ENCODE measurements at regions not wholly inside any gene's neighbourhood (a gene's known extent, or its start where the extent isn't known, plus 50 kb on each side); places are given as distances from the start of the nearest gene placed in this dataset.
"Not testable (repeated sequence)": the region's sequence is repeated elsewhere in the genome, so short reads cannot be mapped to it uniquely, and the experiment has no call there.

DNA sequence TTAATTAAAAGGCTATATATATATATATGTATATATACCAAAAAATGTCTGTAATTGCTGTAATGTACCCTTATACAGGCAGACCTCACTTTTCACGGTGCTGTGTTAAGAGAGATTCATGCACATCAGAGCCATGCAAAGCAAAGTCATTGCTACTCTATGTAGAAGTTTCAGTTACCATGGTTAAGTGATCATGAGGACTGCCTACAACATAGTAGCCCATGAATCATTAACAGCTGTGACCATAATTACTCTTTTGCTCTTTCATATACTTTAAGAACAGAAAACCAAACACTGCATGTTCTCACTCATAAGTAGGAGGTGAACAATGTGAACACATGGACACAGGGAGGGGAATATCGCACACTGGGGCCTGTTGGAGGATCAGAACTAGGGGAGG, 225.3 kb upstream of the EPHA3 start:
- DNase-seq (no peak), ATAC-seq (no peak)
- Histone ChIP-seq H3K4me1 (no peaks in the 10 kb centered on the region), H3K27me3 (no peaks in the 10 kb centered on the region), H3K9me3 (peaks cover 0 to 5% (median 0%) of the 10 kb centered on the region in 11 donors), H3K36me3 (no peaks in the 10 kb centered on the region), H3K4me3 (no peak overlapping the region), H3K27ac (no peak overlapping the region)
- TF ChIP-seq, protein P1, sequence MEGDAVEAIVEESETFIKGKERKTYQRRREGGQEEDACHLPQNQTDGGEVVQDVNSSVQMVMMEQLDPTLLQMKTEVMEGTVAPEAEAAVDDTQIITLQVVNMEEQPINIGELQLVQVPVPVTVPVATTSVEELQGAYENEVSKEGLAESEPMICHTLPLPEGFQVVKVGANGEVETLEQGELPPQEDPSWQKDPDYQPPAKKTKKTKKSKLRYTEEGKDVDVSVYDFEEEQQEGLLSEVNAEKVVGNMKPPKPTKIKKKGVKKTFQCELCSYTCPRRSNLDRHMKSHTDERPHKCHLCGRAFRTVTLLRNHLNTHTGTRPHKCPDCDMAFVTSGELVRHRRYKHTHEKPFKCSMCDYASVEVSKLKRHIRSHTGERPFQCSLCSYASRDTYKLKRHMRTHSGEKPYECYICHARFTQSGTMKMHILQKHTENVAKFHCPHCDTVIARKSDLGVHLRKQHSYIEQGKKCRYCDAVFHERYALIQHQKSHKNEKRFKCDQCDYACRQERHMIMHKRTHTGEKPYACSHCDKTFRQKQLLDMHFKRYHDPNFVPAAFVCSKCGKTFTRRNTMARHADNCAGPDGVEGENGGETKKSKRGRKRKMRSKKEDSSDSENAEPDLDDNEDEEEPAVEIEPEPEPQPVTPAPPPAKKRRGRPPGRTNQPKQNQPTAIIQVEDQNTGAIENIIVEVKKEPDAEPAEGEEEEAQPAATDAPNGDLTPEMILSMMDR (IDR thresholded peaks at IDR 0.05), result no peak
- WGBS, 2 donors, result 91 to 94% methylated on average over 2 of the region's 2 CpGs
- intact Hi-C loops (cut with DNase I), result no loop called here

DNA sequence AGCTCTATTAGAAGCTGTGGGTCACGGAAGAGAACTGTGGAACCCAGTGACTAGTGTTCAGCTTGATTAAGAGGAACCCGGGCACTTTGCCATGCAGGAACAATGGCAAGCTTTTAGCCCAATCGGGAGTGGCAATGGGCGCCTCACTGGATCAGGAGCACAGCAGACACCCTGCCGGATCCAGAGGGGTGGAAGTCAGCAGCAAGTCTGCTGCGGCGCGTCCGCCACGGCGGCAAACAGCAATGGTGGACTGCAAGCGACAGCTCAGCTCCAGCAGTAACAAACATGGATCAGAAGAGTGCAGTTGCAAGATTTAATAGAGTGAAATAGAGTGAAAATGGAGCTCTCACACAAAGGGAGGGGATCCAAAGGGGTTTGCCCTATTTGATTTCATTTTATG, 220.8 kb upstream of the EPHA3 start:
- peaks cover 0 to 35% (median 7%) of the 10 kb centered on the region in 11 donors for H3K9me3 ChIP-seq
- DNase-seq; H3K27ac ChIP-seq; H3K27me3 ChIP-seq; H3K36me3 ChIP-seq; H3K4me3 ChIP-seq; H3K4me1 ChIP-seq; intact Hi-C loops (cut with DNase I); ATAC-seq: not testable (repeated sequence)
- 93 to 94% methylated on average over 12 of the region's 12 CpGs for WGBS, 2 donors

DNA sequence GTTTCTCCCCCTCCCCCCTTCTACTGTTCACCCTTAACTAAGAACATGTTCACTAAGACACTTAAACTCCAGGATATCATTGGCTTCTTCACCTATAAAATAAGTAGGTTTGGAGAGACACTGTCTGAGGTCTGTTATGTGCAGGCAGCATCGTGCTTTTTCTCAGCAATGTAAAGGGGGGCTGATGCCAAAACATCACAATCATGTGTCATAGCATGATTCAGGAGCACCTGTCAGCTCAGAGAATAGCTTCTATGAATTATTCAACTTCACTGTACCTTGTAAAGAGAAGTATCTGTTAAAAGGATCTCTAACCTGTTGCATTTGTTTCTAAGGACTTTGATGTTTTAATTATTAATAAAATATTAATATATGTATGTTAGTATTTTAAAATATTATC, 211.4 kb upstream of the EPHA3 start:
- H3K4me3 ChIP-seq, result no peak overlapping the region
- no peaks in the 10 kb centered on the region for H3K36me3 ChIP-seq
- no peaks in the 10 kb centered on the region for H3K4me1 ChIP-seq
- H3K27me3 ChIP-seq, result no peaks in the 10 kb centered on the region
- TF ChIP-seq, protein P1 (IDR thresholded peaks at IDR 0.05), result no peak
- intact Hi-C loops (cut with DNase I), result no loop called here
- H3K9me3 ChIP-seq, result no peaks in the 10 kb centered on the region
- no peak overlapping the region for H3K27ac ChIP-seq
- DNase-seq (no peak), ATAC-seq (no peak)
- WGBS, 2 donors, result 69 to 70% methylated on average over 1 of the region's 1 CpG

DNA sequence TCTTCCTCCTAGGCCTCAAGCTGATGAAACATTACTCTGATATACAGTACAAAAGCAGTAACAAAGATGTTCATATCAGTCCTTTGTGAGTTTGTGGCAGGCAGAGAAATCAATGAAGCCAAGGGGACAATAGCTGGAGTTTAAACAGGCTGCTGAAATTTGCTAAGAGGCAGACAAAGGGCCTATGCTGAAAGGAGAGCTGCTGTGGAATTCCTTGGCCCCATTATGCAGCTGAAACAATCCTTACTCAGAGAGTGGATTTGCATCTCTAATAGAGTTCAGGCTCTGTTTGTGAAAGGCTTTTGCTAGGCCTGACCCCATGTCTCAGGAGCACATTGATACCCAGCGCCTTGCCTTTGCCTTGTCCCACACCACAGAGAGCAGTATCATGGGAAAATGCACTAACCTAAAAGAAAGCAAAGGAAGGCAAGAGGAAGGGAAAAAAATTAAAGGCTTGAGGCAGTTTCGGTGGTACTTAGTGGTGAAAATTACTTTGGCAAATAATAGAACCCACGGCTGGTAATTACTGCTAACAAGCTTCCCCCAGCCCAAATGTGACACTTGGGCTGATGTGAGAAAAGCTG, 195.0 kb upstream of the EPHA3 start:
- Histone ChIP-seq H3K4me1 (no peaks in the 10 kb centered on the region), H3K27ac (no peak overlapping the region), H3K9me3 (no peaks in the 10 kb centered on the region), H3K27me3 (no peaks in the 10 kb centered on the region), H3K36me3 (no peaks in the 10 kb centered on the region), H3K4me3 (no peak overlapping the region)
- no peak for ATAC-seq
- 74 to 76% methylated on average over 3 of the region's 3 CpGs for WGBS, 2 donors
- intact Hi-C loops (cut with DNase I), result no loop called here
- TF ChIP-seq, protein P1 (IDR thresholded peaks at IDR 0.05), result no peak
- DNase-seq, result no peak

DNA sequence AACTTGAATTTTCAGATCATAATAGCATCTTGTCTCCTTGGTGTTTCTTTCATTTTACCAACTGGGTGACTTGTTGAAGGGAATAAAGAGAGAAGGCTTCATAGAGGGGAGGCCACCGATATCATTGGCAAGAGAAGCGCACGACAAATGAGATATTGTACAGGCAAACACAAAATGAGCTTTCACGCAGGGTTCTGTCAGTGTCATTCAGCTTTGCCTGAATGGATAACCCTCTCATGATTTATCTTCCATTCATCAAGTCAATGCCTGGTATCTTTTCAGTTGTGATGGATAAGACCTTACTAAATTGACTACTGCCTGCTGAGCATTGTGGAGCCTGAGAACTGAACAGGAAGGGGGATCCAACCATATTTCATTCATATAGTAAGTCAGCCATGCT, 188.6 kb upstream of the EPHA3 start:
- ATAC-seq, result no peak
- no peak for DNase-seq
- Histone ChIP-seq H3K4me1 (no peaks in the 10 kb centered on the region), H3K27me3 (no peaks in the 10 kb centered on the region), H3K36me3 (no peaks in the 10 kb centered on the region), H3K9me3 (no peaks in the 10 kb centered on the region), H3K4me3 (no peak overlapping the region), H3K27ac (no peak overlapping the region)
- TF ChIP-seq, protein P1 (IDR thresholded peaks at IDR 0.05), result no peak
- intact Hi-C loops (cut with DNase I), result no loop called here
- WGBS, 2 donors, result 93 to 94% methylated on average over 4 of the region's 4 CpGs
